Karpas-422 (cell line): ENCODE measurements at regions not wholly inside any gene's neighbourhood (a gene's known extent, or its start where the extent isn't known, plus 50 kb on each side); places are given as distances from the start of the nearest gene placed in this dataset.

Source experiments
- DNase-seq: peaks from one replicate; pipeline ENCODE4 v3.0.0-alpha.2; 2015
- H2AFZ ChIP-seq: fragments of 200-600 bp; sonication (generic); 2 replicates; pipeline ENCODE4 v1.6.1; 2014; ENCODE audit warnings: antibody characterized with exemption, low read length, mixed read lengths
- H3K27ac ChIP-seq: fragments of 200-600 bp; sonication (generic); 2 replicates; pipeline ENCODE4 v1.5.1; 2014; ENCODE audit warnings: mild to moderate bottlenecking, low read length, moderate library complexity
- H3K27me3 ChIP-seq: fragments of 200-600 bp; sonication (generic); 2 replicates; pipeline ENCODE4 v1.6.1; 2014; ENCODE audit warnings: low read length, mixed read lengths
- H3K36me3 ChIP-seq: fragments of 200-600 bp; sonication (generic); 2 replicates; pipeline ENCODE4 v1.6.1; 2014; ENCODE audit warnings: low read length, mixed read lengths; ENCODE audit not compliant: insufficient read depth
- H3K4me1 ChIP-seq: fragments of 200-600 bp; sonication (generic); 2 replicates; pipeline ENCODE4 v1.6.1; 2014; ENCODE audit warnings: mild to moderate bottlenecking, low read length, mixed read lengths
- H3K4me2 ChIP-seq: fragments of 200-600 bp; sonication (generic); 2 replicates; pipeline ENCODE4 v1.6.1; 2014; ENCODE audit warnings: low read length, low read depth, mild to moderate bottlenecking; ENCODE audit not compliant: poor library complexity, severe bottlenecking
- H3K4me3 ChIP-seq: fragments of 200-600 bp; sonication (generic); 2 replicates; pipeline ENCODE4 v1.5.1; 2014; ENCODE audit warnings: mild to moderate bottlenecking, antibody characterized with exemption, low read length, mixed read lengths
- H3K79me2 ChIP-seq: fragments of 200-600 bp; sonication (generic); 2 replicates; pipeline ENCODE4 v1.6.1; 2014; ENCODE audit warnings: mild to moderate bottlenecking, low read length, mixed read lengths
- H3K9ac ChIP-seq: fragments of 200-600 bp; sonication (generic); 2 replicates; pipeline ENCODE4 v1.6.0; 2014; ENCODE audit warnings: low read length
- H3K9me2 ChIP-seq: fragments of 200-600 bp; sonication (generic), shearing (Covaris generic); replicated peaks from 2 replicates; pipeline ENCODE4 v1.6.0; 2014; ENCODE audit warnings: mild to moderate bottlenecking, low read length, moderate library complexity; ENCODE audit not compliant: insufficient read depth
- H3K9me3 ChIP-seq: fragments of 300-700, 200-600 bp; sonication (generic); 2 replicates; pipeline ENCODE4 v1.6.1; 2014; ENCODE audit warnings: low read length, mixed read lengths
- H4K20me1 ChIP-seq: fragments of 200-600 bp; sonication (generic); 2 replicates; pipeline ENCODE4 v1.6.1; 2014; ENCODE audit warnings: mild to moderate bottlenecking, antibody characterized with exemption, low read length, low read depth; ENCODE audit not compliant: insufficient read depth

GRCh38 chr18:1392046-1392445 lies 487.4 kb downstream of the ADCYAP1 start:
- Histone ChIP-seq H3K27me3 (no peaks in the 10 kb centered on the region), H2AFZ (no peak overlapping the region), H3K9ac (no peak overlapping the region), H3K9me3 (peaks cover 27% of the 10 kb centered on the region), H3K4me1 (no peaks in the 10 kb centered on the region), H3K79me2 (no peaks in the 10 kb centered on the region), H3K4me3 (no peak overlapping the region), H3K9me2 (no peaks in the 10 kb centered on the region), H3K27ac (no peak overlapping the region), H4K20me1 (no peaks in the 10 kb centered on the region), H3K4me2 (no peak overlapping the region), H3K36me3 (no peaks in the 10 kb centered on the region)
- DNase-seq = no peak

DNA sequence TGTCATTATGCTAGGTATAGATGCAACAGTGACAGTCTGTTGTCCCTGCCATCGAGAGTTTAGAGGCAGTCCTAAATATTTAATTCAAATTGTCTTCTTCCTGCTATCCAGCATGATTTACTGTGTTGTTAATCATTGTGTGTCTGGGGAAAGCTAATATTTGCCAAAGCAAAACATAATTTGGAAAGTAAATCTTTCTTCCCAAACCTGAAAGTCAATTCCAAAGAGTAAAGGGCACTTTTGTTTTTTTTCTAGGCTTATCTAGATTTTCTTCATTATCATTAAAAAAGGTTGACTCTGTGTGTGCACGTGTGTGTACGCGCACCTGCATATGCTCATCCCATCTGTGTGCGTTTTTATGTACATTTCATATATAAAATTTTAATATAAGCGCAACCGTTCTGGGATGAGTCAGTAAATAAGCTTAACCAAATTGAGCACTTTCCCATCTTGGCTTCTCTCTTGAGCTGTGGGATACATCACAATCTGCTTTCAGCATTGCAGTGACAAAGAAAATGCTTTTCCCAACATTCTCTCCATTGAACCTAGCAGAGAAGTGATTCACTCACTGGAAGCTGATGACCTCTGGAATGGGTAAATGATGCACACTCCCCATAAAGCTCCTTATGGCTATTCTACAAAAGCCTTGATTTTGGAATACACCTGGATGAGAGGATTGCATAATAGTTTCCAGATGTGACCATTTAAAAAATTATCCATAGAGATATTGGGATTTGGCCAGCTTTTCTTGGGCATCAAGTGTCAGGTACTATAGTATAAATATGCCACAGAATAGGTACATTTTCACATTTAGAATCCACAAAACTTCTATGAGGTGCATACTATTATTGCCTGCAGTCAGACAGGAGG lies 488.4 kb downstream of the ADCYAP1 start:
- DNase-seq = no peak
- Histone ChIP-seq H3K79me2 (no peaks in the 10 kb centered on the region), H3K36me3 (no peaks in the 10 kb centered on the region)

GRCh38 chr18:1393929-1394328 lies 489.3 kb downstream of the ADCYAP1 start:
- Histone ChIP-seq H3K79me2 (no peaks in the 10 kb centered on the region), H3K36me3 (no peaks in the 10 kb centered on the region)

More for the DNA sequence above, 488.4 kb downstream of the ADCYAP1 start:
- Histone ChIP-seq H2AFZ (no peak overlapping the region), H3K4me1 (no peaks in the 10 kb centered on the region), H4K20me1 (no peaks in the 10 kb centered on the region), H3K4me2 (no peak overlapping the region), H3K9ac (no peak overlapping the region), H3K9me3 (peaks cover 26% of the 10 kb centered on the region), H3K4me3 (no peak overlapping the region), H3K27ac (no peak overlapping the region), H3K9me2 (no peaks in the 10 kb centered on the region), H3K27me3 (no peaks in the 10 kb centered on the region)

GRCh38 chr18:1394426-1394825 lies 489.8 kb downstream of the ADCYAP1 start:
- H3K9me3 ChIP-seq = peaks cover 31% of the 10 kb centered on the region
- H3K9ac ChIP-seq = no peak overlapping the region
- H3K9me2 ChIP-seq = no peaks in the 10 kb centered on the region
- no peak overlapping the region for H3K4me2 ChIP-seq
- no peaks in the 10 kb centered on the region for H3K27me3 ChIP-seq
- no peaks in the 10 kb centered on the region for H4K20me1 ChIP-seq
- no peak overlapping the region for H3K4me3 ChIP-seq
- no peaks in the 10 kb centered on the region for H3K36me3 ChIP-seq
- no peak overlapping the region for H2AFZ ChIP-seq
- no peaks in the 10 kb centered on the region for H3K79me2 ChIP-seq
- no peak for DNase-seq
- H3K4me1 ChIP-seq = no peaks in the 10 kb centered on the region
- H3K27ac ChIP-seq = no peak overlapping the region

More at GRCh38 chr18:1393929-1394328, 489.3 kb downstream of the ADCYAP1 start:
- Histone ChIP-seq H3K4me2 (no peak overlapping the region), H2AFZ (no peak overlapping the region), H3K4me1 (no peaks in the 10 kb centered on the region), H3K4me3 (no peak overlapping the region), H3K9me3 (peaks cover 31% of the 10 kb centered on the region), H3K27ac (no peak overlapping the region), H3K27me3 (no peaks in the 10 kb centered on the region), H3K9me2 (no peaks in the 10 kb centered on the region), H3K9ac (no peak overlapping the region), H4K20me1 (no peaks in the 10 kb centered on the region)
- DNase-seq = no peak

DNA sequence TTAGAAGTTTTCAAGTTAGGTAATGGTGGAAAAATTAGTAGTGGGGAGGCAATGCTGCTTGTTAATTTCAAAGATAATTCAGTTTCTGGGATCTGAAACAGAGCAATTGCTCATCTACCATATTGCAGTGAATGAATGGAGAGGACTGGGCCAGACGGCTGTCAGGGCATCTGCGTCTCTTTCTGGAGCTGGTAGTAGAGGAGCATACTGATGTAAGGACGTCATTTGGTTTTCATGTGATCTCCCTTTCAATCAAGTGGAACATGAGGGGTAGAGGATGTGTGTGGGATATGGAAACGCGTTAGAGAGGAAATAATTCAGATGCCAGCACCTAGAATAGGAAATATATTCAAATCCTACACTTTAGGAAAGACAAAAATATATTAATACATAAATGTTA lies 490.3 kb downstream of the ADCYAP1 start:
- Histone ChIP-seq H3K4me3 (no peak overlapping the region), H3K9me2 (no peaks in the 10 kb centered on the region), H3K4me2 (no peak overlapping the region), H3K27me3 (no peaks in the 10 kb centered on the region), H3K4me1 (no peaks in the 10 kb centered on the region), H3K27ac (no peak overlapping the region), H4K20me1 (no peaks in the 10 kb centered on the region), H2AFZ (no peak overlapping the region), H3K9ac (no peak overlapping the region), H3K9me3 (peaks cover 26% of the 10 kb centered on the region), H3K36me3 (no peaks in the 10 kb centered on the region), H3K79me2 (no peaks in the 10 kb centered on the region)
- no peak for DNase-seq

DNA sequence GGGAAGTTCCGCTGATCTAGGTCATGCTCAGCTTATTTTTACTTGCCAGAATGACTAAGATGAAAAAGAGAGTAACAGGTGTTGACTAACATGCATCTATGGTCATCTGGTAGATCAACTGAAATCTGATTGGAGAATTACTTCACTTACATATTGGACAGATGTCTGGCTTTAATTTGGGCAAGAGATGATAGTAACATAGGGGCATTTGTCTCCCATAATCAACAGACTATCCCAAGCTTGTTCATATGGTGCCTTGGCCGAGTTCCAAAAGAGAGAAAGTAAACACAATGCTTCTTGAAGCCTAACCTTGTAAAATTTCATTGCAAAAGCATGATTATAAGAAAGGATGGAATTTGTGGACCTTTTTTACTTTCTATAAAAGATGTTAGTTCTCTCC lies 503.7 kb downstream of the ADCYAP1 start:
- Histone ChIP-seq H4K20me1 (no peaks in the 10 kb centered on the region), H3K4me2 (no peak overlapping the region), H3K27ac (no peak overlapping the region), H3K9me2 (no peaks in the 10 kb centered on the region), H3K4me1 (no peaks in the 10 kb centered on the region), H3K36me3 (no peaks in the 10 kb centered on the region), H3K27me3 (no peaks in the 10 kb centered on the region), H2AFZ (no peak overlapping the region), H3K4me3 (no peak overlapping the region), H3K9me3 (peaks cover 8% of the 10 kb centered on the region; the same call in 1 of the 2 replicates), H3K79me2 (no peaks in the 10 kb centered on the region), H3K9ac (no peak overlapping the region)
- no peak for DNase-seq

DNA sequence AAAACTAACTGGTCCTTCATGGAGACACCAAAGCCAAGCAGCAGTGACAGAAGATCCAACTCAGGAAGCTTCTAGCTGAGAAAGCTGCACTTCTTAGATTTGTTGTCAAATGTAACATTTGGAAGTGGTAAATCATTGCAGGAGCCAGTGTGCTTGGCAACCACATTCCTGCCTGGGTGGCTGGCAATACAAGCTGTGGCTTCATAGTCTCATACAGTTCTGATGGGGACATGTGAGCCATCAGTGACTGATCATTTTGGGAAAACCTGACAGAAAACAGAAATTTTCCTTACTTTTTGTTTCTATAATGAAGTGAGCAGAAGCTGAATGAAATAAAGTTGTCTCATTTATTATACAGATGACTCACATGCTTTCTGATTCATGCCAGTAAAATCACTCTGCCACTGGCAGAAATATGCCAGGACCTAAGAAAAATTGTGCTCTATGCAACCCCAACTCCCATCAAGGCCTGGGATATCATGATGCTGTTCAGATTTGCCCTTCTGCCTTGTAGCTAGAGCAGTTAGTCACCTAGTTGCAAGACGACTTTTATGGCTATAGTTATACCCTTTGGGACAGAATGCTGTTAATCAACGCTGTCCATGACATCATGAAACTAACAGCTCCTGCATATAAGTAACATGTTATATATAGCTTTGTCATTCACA lies 508.1 kb downstream of the ADCYAP1 start:
- H3K79me2 ChIP-seq = no peaks in the 10 kb centered on the region
- no peak overlapping the region for H2AFZ ChIP-seq
- no peak overlapping the region for H3K27ac ChIP-seq
- no peaks in the 10 kb centered on the region for H3K27me3 ChIP-seq
- no peak overlapping the region for H3K4me2 ChIP-seq
- no peak for DNase-seq
- no peaks in the 10 kb centered on the region for H3K36me3 ChIP-seq
- H4K20me1 ChIP-seq = no peaks in the 10 kb centered on the region
- H3K9ac ChIP-seq = no peak overlapping the region
- H3K9me2 ChIP-seq = no peaks in the 10 kb centered on the region
- H3K4me3 ChIP-seq = no peak overlapping the region
- H3K4me1 ChIP-seq = no peaks in the 10 kb centered on the region
- peaks cover 6% of the 10 kb centered on the region for H3K9me3 ChIP-seq

DNA sequence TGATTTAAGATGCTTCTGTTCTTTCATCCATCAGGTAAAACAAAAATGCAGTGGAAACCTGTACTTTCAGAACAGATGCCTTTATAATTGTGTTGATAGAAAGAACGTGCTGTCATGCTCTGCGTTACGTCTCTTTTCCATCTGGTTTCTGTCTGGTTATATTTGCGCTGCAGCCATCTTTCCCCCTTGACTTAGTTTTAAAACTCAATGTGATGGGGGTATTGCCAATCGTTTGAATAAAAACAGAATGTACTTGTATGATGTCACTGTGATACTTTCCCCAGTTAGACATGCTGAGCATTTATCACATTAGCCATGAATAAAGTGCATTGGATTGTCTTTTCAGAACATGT lies 508.6 kb downstream of the ADCYAP1 start:
- H3K4me3 ChIP-seq = no peak overlapping the region
- H3K4me1 ChIP-seq = no peaks in the 10 kb centered on the region
- no peaks in the 10 kb centered on the region for H3K9me2 ChIP-seq
- no peaks in the 10 kb centered on the region for H3K27me3 ChIP-seq
- H3K79me2 ChIP-seq = no peaks in the 10 kb centered on the region
- H3K27ac ChIP-seq = no peak overlapping the region
- no peak overlapping the region for H2AFZ ChIP-seq
- no peaks in the 10 kb centered on the region for H3K36me3 ChIP-seq
- H3K4me2 ChIP-seq = no peak overlapping the region
- DNase-seq = no peak
- no peaks in the 10 kb centered on the region for H4K20me1 ChIP-seq
- peaks cover 8% of the 10 kb centered on the region for H3K9me3 ChIP-seq
- H3K9ac ChIP-seq = no peak overlapping the region
